ENCODE measurements at regions not wholly inside any gene's neighbourhood (a gene's known extent, or its start where the extent isn't known, plus 50 kb on each side); places are given as distances from the start of the nearest gene placed in this dataset.
A peak's percentile ranks its signal among the peaks of the same experiment; 100 is the strongest.

- no peaks in the 10 kb centered on the region for H3K36me3 ChIP-seq (ENCODE audit: control insufficient read depth in 4 of 4, insufficient read depth in 4 of 4, low read length in 4 of 4)
- no peaks in the 10 kb centered on the region for H3K27me3 ChIP-seq (ENCODE audit: control insufficient read depth in 3 of 3, insufficient read depth in 3 of 3, low read length in 2 of 3)
- H3K4me1 ChIP-seq (ENCODE audit: control insufficient read depth in 5 of 5, insufficient read depth in 5 of 5, low read length in 5 of 5) = peaks cover 0 to 3% (median 0%) of the 10 kb centered on the region in 5 donors
- WGBS, 2 donors = 59 to 70% methylated on average over 7 of the region's 7 CpGs
- no peak overlapping the region for H3K4me3 ChIP-seq
- ATAC-seq (ENCODE audit: insufficient read depth, low FRiP score) (no peak), DNase-seq (peak in 2 of 3 donors; percentile 48 to 84)
- H3K27ac ChIP-seq (ENCODE audit: low read depth in 1 of 2, low read length in 1 of 2) = no peak overlapping the region
- no peak overlapping the region for H3K9ac ChIP-seq (ENCODE audit: insufficient read depth in 1 of 2, low read length in 2 of 2)
- TF ChIP-seq CTCF (IDR thresholded peaks at IDR 0.05; ENCODE audit: control extremely low read depth, extremely low read depth) = no peak
- peaks cover 0 to 3% (median 1%) of the 10 kb centered on the region in 4 donors for H3K9me3 ChIP-seq (ENCODE audit: control insufficient read depth in 4 of 4, insufficient read depth in 3 of 4, low read length in 3 of 4)
Measured at GRCh38 chr13:95480791-95481780, 71.4 kb upstream of the CLDN10 start.

- H3K9ac ChIP-seq (ENCODE audit: insufficient read depth in 1 of 2, low read length in 2 of 2) = no peak overlapping the region
- H3K27ac ChIP-seq (ENCODE audit: low read depth in 1 of 2, low read length in 1 of 2) = no peak overlapping the region
- H3K27me3 ChIP-seq (ENCODE audit: control insufficient read depth in 3 of 3, insufficient read depth in 3 of 3, low read length in 2 of 3) = peaks cover 0 to 2% (median 0%) of the 10 kb centered on the region in 3 donors
- H3K4me1 ChIP-seq (ENCODE audit: control insufficient read depth in 5 of 5, insufficient read depth in 5 of 5, low read length in 5 of 5) = peaks cover 0 to 3% (median 0%) of the 10 kb centered on the region in 5 donors
- H3K4me3 ChIP-seq = no peak overlapping the region
- TF ChIP-seq CTCF (IDR thresholded peaks at IDR 0.05; ENCODE audit: control extremely low read depth, extremely low read depth) = no peak
- no peak for ATAC-seq (ENCODE audit: insufficient read depth, low FRiP score)
- H3K36me3 ChIP-seq (ENCODE audit: control insufficient read depth in 4 of 4, insufficient read depth in 4 of 4, low read length in 4 of 4) = no peaks in the 10 kb centered on the region
- H3K9me3 ChIP-seq (ENCODE audit: control insufficient read depth in 4 of 4, insufficient read depth in 3 of 4, low read length in 3 of 4) = peaks cover 0 to 3% (median 1%) of the 10 kb centered on the region in 4 donors
- 90 to 100% methylated on average over 1 of the region's 1 CpG for WGBS, 2 donors
- no peak for DNase-seq
Measured at GRCh38 chr13:95484052-95484451, 68.5 kb upstream of the CLDN10 start.

- Histone ChIP-seq H3K27ac (ENCODE audit: low read depth in 1 of 2, low read length in 1 of 2) (no peak overlapping the region), H3K36me3 (ENCODE audit: control insufficient read depth in 4 of 4, insufficient read depth in 4 of 4, low read length in 4 of 4) (no peaks in the 10 kb centered on the region), H3K9me3 (ENCODE audit: control insufficient read depth in 4 of 4, insufficient read depth in 3 of 4, low read length in 3 of 4) (peaks cover 0 to 3% (median 1%) of the 10 kb centered on the region in 4 donors), H3K4me1 (ENCODE audit: control insufficient read depth in 5 of 5, insufficient read depth in 5 of 5, low read length in 5 of 5) (peaks cover 0 to 3% (median 0%) of the 10 kb centered on the region in 5 donors), H3K4me3 (no peak overlapping the region), H3K27me3 (ENCODE audit: control insufficient read depth in 3 of 3, insufficient read depth in 3 of 3, low read length in 2 of 3) (peaks cover 0 to 2% (median 0%) of the 10 kb centered on the region in 3 donors), H3K9ac (ENCODE audit: insufficient read depth in 1 of 2, low read length in 2 of 2) (no peak overlapping the region)
- DNase-seq (no peak), ATAC-seq (ENCODE audit: insufficient read depth, low FRiP score) (peak; percentile 10)
- no peak for TF ChIP-seq CTCF (IDR thresholded peaks at IDR 0.05; ENCODE audit: control extremely low read depth, extremely low read depth)
- 48 to 50% methylated on average over 5 of the region's 5 CpGs for WGBS, 2 donors
Measured at GRCh38 chr13:95485045-95485517, 67.4 kb upstream of the CLDN10 start.
